Caco-2 (cell line): ENCODE measurements at regions not wholly inside any gene's neighbourhood (a gene's known extent, or its start where the extent isn't known, plus 50 kb on each side); places are given as distances from the start of the nearest gene placed in this dataset.

Source experiments
- BruUV-seq: library from RNA; stranded (reverse); fragments of 400-500 nt; replicated peaks from 2 replicates; lab custom pipeline; 2021; lab: Mats Ljungman, UMichigan
- CTCF ChIA-PET: fragments of 300-600 bp; sonication (Branson Sonifier 250); formaldehyde crosslinking; loops from one replicate; lab custom pipeline; 2022; ENCODE audit warnings: antibody characterized with exemption; lab: Charles Lee
- POLR2A ChIA-PET: fragments of 300-600 bp; sonication (Branson Sonifier 250); formaldehyde crosslinking; loops from one replicate; lab custom pipeline; 2022; ENCODE audit warnings: antibody characterized with exemption; lab: Charles Lee
- DNase-seq, 2 experiments: peaks; one replicate each; pipeline versions ENCODE4 v3.0.0 to v3.0.0-alpha.2; 2020 to 2022
- H3K27me3 ChIP-seq: replicated peaks from 2 replicates; pipeline ENCODE4 v1.6.0; 2011; ENCODE audit warnings: low read length; ENCODE audit not compliant: control insufficient read depth, insufficient read depth
- H3K36me3 ChIP-seq: 2 replicates; pipeline ENCODE4 v1.5.1; 2011; ENCODE audit warnings: low read length; ENCODE audit not compliant: control insufficient read depth, insufficient read depth
- H3K4me1 ChIP-seq: fragments of 250-450 bp; sonication (Bioruptor Pico); 2 replicates; pipeline ENCODE4 v1.5.1; 2020; ENCODE audit warnings: mild to moderate bottlenecking
- H3K4me3 ChIP-seq: 2 replicates; pipeline ENCODE4 v1.5.1; 2011; ENCODE audit warnings: low read depth, mild to moderate bottlenecking, control low read depth, low read length
- H3K9me3 ChIP-seq: fragments of 250-450 bp; sonication (Bioruptor Pico); 2 replicates; pipeline ENCODE4 v1.5.1; 2020; ENCODE audit warnings: mild to moderate bottlenecking, moderate library complexity
- H3K27ac Mint-ChIP-seq: one replicate; pipeline ENCODE4 v1.8.0; 2022; ENCODE audit warnings: mixed read lengths; ENCODE audit not compliant: unreplicated experiment
- H3K27me3 Mint-ChIP-seq: one replicate; pipeline ENCODE4 v1.8.0; 2022; ENCODE audit warnings: mixed read lengths; ENCODE audit not compliant: insufficient read depth, unreplicated experiment
- H3K36me3 Mint-ChIP-seq: one replicate; pipeline ENCODE4 v1.8.0; 2022; ENCODE audit warnings: mild to moderate bottlenecking, mixed read lengths; ENCODE audit not compliant: insufficient read depth, unreplicated experiment
- H3K4me1 Mint-ChIP-seq: one replicate; pipeline ENCODE4 v1.8.0; 2022; ENCODE audit warnings: low read depth, mixed read lengths; ENCODE audit not compliant: unreplicated experiment
- H3K4me3 Mint-ChIP-seq: one replicate; pipeline ENCODE4 v1.8.0; 2022; ENCODE audit warnings: mild to moderate bottlenecking, moderate library complexity, mixed read lengths; ENCODE audit not compliant: unreplicated experiment
- H3K9me3 Mint-ChIP-seq: one replicate; pipeline ENCODE4 v1.8.0; 2022; ENCODE audit warnings: mixed read lengths; ENCODE audit not compliant: unreplicated experiment
- intact Hi-C: fragments of 100-400 bp; cut with micrococcal nuclease; formaldehyde crosslinking; loops from one replicate; pipeline ENCODE4 v1.10.0; 2022; ENCODE audit not compliant: unreplicated experiment
- TF ChIP-seq, protein P1 (sequence below), 2 experiments: fragments of 200-600 bp in 1 of 2; IDR thresholded peaks; 1 replicate in 1 of 2; 2 replicates in 1 of 2; pipeline versions ENCODE4 v1.5.1 to v1.8.0; 2011 to 2022; ENCODE audit warnings: antibody characterized with exemption in 1 of 2, control low read depth in 1 of 2, inconsistent platforms in 1 of 2, low read depth in 1 of 2, low read length in 1 of 2, mild to moderate bottlenecking in 1 of 2, moderate library complexity in 1 of 2; ENCODE audit not compliant: insufficient read depth in 1 of 2, severe bottlenecking in 1 of 2, unreplicated experiment in 1 of 2

DNA sequence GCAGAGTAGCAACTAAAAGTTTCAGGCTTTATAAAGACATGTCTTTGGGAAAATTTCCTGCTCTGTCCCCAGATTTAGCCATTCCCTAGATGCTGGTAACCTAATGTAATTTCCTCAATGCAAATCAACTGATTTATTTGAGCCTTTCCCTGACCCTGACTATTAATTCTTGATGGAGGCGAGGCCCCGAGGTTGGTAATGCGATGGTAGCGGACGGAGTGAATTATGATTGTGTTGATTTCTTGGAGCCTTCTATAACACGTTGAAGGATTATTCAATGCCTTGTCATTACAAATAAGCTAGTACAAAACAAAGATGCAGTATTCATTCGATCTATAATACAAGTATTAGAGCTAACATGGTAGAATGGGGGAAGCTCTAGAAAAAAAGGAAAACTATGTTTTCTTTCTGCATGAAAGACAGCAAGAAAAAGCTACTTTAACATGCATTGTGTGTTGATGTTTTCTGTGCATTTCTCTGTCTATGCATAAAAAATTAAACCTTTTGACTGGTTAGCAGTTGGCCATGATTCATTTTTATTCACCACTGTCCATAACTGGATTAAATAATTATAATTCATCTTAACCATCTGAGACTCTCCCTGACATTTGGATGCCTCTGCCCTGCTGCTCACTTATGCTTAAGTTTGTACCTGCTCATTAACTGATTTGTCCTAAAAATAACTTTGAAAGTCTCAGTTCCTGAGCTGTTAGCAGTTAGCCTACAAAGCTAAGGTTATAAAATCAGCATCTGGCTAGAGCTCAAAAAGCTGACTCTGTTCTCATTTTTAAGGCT, 490.2 kb upstream of the NUDT12 start:
- intact Hi-C loops: no loop called here
- no peaks in the 10 kb centered on the region; the same call in 1 of the 2 replicates for H3K27me3 ChIP-seq
- H3K9me3 Mint-ChIP-seq: no peaks in the 10 kb centered on the region
- no peaks in the 10 kb centered on the region for H3K4me1 ChIP-seq
- H3K36me3 Mint-ChIP-seq: no peaks in the 10 kb centered on the region
- H3K4me1 Mint-ChIP-seq: no peaks in the 10 kb centered on the region
- BruUV-seq: no TSS peak
- H3K4me3 ChIP-seq: no peak overlapping the region
- ChIA-PET POLR2A (no interaction called here), CTCF (no interaction called here)
- TF ChIP-seq, protein P1, sequence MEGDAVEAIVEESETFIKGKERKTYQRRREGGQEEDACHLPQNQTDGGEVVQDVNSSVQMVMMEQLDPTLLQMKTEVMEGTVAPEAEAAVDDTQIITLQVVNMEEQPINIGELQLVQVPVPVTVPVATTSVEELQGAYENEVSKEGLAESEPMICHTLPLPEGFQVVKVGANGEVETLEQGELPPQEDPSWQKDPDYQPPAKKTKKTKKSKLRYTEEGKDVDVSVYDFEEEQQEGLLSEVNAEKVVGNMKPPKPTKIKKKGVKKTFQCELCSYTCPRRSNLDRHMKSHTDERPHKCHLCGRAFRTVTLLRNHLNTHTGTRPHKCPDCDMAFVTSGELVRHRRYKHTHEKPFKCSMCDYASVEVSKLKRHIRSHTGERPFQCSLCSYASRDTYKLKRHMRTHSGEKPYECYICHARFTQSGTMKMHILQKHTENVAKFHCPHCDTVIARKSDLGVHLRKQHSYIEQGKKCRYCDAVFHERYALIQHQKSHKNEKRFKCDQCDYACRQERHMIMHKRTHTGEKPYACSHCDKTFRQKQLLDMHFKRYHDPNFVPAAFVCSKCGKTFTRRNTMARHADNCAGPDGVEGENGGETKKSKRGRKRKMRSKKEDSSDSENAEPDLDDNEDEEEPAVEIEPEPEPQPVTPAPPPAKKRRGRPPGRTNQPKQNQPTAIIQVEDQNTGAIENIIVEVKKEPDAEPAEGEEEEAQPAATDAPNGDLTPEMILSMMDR (IDR thresholded peaks at IDR 0.05; ENCODE audit: insufficient read depth in 1 of 2, low read depth in 1 of 2, low read length in 1 of 2, severe bottlenecking in 1 of 2, unreplicated experiment in 1 of 2): no peak
- H3K27ac Mint-ChIP-seq: no peak overlapping the region
- no peaks in the 10 kb centered on the region for H3K9me3 ChIP-seq
- no peak for DNase-seq
- no peaks in the 10 kb centered on the region for H3K27me3 Mint-ChIP-seq
- H3K36me3 ChIP-seq: no peaks in the 10 kb centered on the region
- H3K4me3 Mint-ChIP-seq: no peak overlapping the region

DNA sequence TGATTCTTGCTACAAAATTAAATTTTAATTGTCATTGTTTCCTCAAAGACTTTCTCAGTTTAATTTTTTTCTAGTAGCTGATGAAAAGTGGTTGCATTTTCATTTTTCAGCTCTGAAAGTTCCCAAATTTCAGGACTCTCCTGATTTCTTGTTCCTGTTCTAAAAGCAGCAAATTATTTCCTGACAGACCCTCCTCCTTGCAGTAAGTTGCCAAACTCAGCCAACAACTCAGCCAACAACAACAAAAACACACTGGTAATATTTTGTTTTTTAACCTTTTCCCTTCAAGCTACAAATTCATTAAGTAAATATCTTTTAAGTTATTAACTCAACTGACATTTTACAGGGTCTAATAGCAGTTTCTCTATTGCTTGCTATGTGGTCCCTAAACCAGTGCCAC, 487.8 kb upstream of the NUDT12 start:
- CTCF ChIA-PET: no interaction called here
- no peak overlapping the region for H3K4me3 ChIP-seq
- intact Hi-C loops: no loop called here
- H3K27me3 ChIP-seq: no peaks in the 10 kb centered on the region; the same call in 1 of the 2 replicates
- TF ChIP-seq, protein P1 (IDR thresholded peaks at IDR 0.05; ENCODE audit: insufficient read depth in 1 of 2, low read depth in 1 of 2, low read length in 1 of 2, severe bottlenecking in 1 of 2, unreplicated experiment in 1 of 2): no peak
- Mint-ChIP-seq H3K4me1 (no peaks in the 10 kb centered on the region), H3K27me3 (no peaks in the 10 kb centered on the region), H3K4me3 (no peak overlapping the region), H3K36me3 (no peaks in the 10 kb centered on the region), H3K9me3 (no peaks in the 10 kb centered on the region), H3K27ac (no peak overlapping the region)
- H3K9me3 ChIP-seq: no peaks in the 10 kb centered on the region
- no TSS peak for BruUV-seq
- no peaks in the 10 kb centered on the region for H3K36me3 ChIP-seq
- no peaks in the 10 kb centered on the region for H3K4me1 ChIP-seq
- POLR2A ChIA-PET: no interaction called here
- no peak for DNase-seq

DNA sequence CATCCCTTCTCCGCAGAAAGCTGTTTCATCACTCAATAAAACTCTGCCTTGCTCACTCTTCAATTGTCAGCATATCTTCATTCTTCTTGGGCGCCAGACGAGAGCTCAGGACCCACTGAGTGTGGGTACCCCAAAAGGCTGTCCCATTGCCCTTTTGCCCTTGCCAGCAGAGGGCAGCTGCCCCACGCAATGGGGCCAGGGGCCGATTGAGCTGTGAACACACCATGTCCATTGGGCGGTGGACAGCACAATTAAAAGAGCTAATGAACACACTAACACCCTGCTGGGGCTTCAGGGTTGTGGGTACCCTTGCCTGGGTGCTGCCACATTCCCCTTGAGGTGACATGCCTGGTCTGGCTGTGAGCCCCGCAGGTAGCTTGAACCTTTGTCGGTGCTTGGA, 487.2 kb upstream of the NUDT12 start:
- Mint-ChIP-seq H3K27ac (no peak overlapping the region), H3K27me3 (no peaks in the 10 kb centered on the region), H3K4me1 (no peaks in the 10 kb centered on the region), H3K9me3 (no peaks in the 10 kb centered on the region), H3K4me3 (no peak overlapping the region), H3K36me3 (no peaks in the 10 kb centered on the region)
- DNase-seq: no peak
- intact Hi-C loops: no loop called here
- BruUV-seq: no TSS peak
- Histone ChIP-seq H3K4me1 (no peaks in the 10 kb centered on the region), H3K4me3 (no peak overlapping the region), H3K36me3 (no peaks in the 10 kb centered on the region), H3K9me3 (no peaks in the 10 kb centered on the region), H3K27me3 (no peaks in the 10 kb centered on the region; the same call in 1 of the 2 replicates)
- ChIA-PET POLR2A (no interaction called here), CTCF (no interaction called here)
- TF ChIP-seq, protein P1 (IDR thresholded peaks at IDR 0.05; ENCODE audit: insufficient read depth in 1 of 2, low read depth in 1 of 2, low read length in 1 of 2, severe bottlenecking in 1 of 2, unreplicated experiment in 1 of 2): no peak
